Spleen (tissue), 11 donors: ENCODE measurements at regions not wholly inside any gene's neighbourhood (a gene's known extent, or its start where the extent isn't known, plus 50 kb on each side); places are given as distances from the start of the nearest gene placed in this dataset.

ENCODE experiments used
- DNase-seq: peaks from one replicate; pipeline ENCODE4 v3.0.0-alpha.2; 2020
- H3K27ac ChIP-seq, 8 donors: fragments of 200-600 bp; sonication (generic) in 7 of 8; 1 replicate in 4 of 8; 2 replicates in 4 of 8; pipeline versions ENCODE4 v1.5.0 to v1.8.0; 2016 to 2021; ENCODE audit warnings: inconsistent platforms in 4 of 8, mild to moderate bottlenecking in 4 of 8, moderate library complexity in 1 of 8
- H3K27me3 ChIP-seq, 7 donors: fragments of 200-600 bp; sonication (generic) in 6 of 7; replicated peaks in 1 of 7; 1 replicate in 4 of 7; 2 replicates in 3 of 7; pipeline versions ENCODE4 v1.5.0 to v1.8.0; 2016 to 2021; ENCODE audit warnings: inconsistent platforms in 3 of 7, mild to moderate bottlenecking in 1 of 7
- H3K36me3 ChIP-seq, 6 donors: fragments of 200-600 bp; sonication (generic) in 5 of 6; 1 replicate in 4 of 6; 2 replicates in 2 of 6; pipeline versions ENCODE4 v1.5.0 to v1.8.0; 2016 to 2021; ENCODE audit warnings: inconsistent platforms in 2 of 6
- H3K4me1 ChIP-seq, 6 donors: fragments of 200-600 bp; sonication (generic) in 5 of 6; 1 replicate in 3 of 6; 2 replicates in 3 of 6; pipeline versions ENCODE4 v1.5.0 to v1.8.0; 2016 to 2021; ENCODE audit warnings: inconsistent platforms in 3 of 6
- H3K4me3 ChIP-seq, 8 donors: fragments of 200-600 bp; sonication (generic) in 7 of 8; 1 replicate in 4 of 8; 2 replicates in 4 of 8; pipeline versions ENCODE4 v1.5.0 to v1.8.0; 2016 to 2021; ENCODE audit warnings: inconsistent platforms in 4 of 8, mild to moderate bottlenecking in 4 of 8, moderate library complexity in 2 of 8
- H3K9me3 ChIP-seq, 8 donors: fragments of 200-600 bp; sonication (generic) in 7 of 8; 1 replicate in 4 of 8; 2 replicates in 4 of 8; pipeline versions ENCODE4 v1.5.0 to v1.8.0; 2016 to 2021; ENCODE audit warnings: inconsistent platforms in 4 of 8
- CTCF ChIP-seq, 11 experiments: fragments of 200-600 bp in 7 of 11; fragments of 450-650 bp in 4 of 11; sonication (generic) in 4 of 11; IDR thresholded peaks in 8 of 11; conservative IDR thresholded peaks in 3 of 11; 1 replicate in 7 of 11; 2 replicates in 4 of 11; pipeline versions ENCODE4 v1.4.0 to v1.8.0; 2016 to 2021; ENCODE audit warnings: antibody characterized with exemption in 11 of 11, inconsistent platforms in 4 of 11, mild to moderate bottlenecking in 1 of 11
- POLR2A ChIP-seq, 3 donors: fragments of 450-650 bp; IDR thresholded peaks; one replicate each; pipeline ENCODE4 v1.5.1; 2017; ENCODE audit warnings: antibody characterized with exemption in 3 of 3, mild to moderate bottlenecking in 1 of 3
- POLR2AphosphoS5 ChIP-seq, 3 donors: sonication (generic); formaldehyde crosslinking; IDR thresholded peaks; one replicate each; pipeline ENCODE4 v1.5.1; 2017; ENCODE audit warnings: antibody characterized with exemption in 3 of 3
- WGBS, 5 donors: extraction: QIAGEN DNeasy Blood & Tissue Kit in 3 of 5; methylation state at CpG; one replicate each; pipeline versions ENCODE4 v1.1.5 to v1.1.7; 2013 to 2018; 5-methylcytosine and 5-hydroxymethylcytosine counted together
- intact Hi-C: fragments of 100-400 bp; cut with DNase I; formaldehyde crosslinking; loops from one replicate; pipeline ENCODE4 v1.15.0; 2023; ENCODE audit warnings: low total_unique reads
- donor health status: healthy with polysubstance abuse.
- donor health status: DM: no; HTN: no; CAD: no; lungs with moderate emphysema.
- donor health status: DM: no; HTN: no; CAD: no.
- donor health status: Bipolar disorder and iron deficiency.
- donor health status: healthy.
- donor health status: DM: no; HTN: no; CAD: no.
- donor health status: DM: yes; HTN: yes; CAD: no.

GRCh38 chr5:4252385-4252784 is 656.8 kb downstream of the IRX1 start:
- Histone ChIP-seq H3K27me3 (no peaks in the 10 kb centered on the region), H3K36me3 (no peaks in the 10 kb centered on the region), H3K9me3 (peaks cover 0 to 7% (median 0%) of the 10 kb centered on the region in 8 donors), H3K4me1 (no peaks in the 10 kb centered on the region), H3K27ac (no peak overlapping the region), H3K4me3 (no peak overlapping the region)
- intact Hi-C loops = no loop called here
- 79 to 89% (median 84%) methylated on average over 4 of the region's 4 CpGs for WGBS, 5 donors
- DNase-seq = no peak
- TF ChIP-seq CTCF (IDR thresholded peaks at IDR 0.05 in 8 of 11, conservative IDR thresholded peaks at IDR 0.05 in 3 of 11) (no peak), POLR2A (IDR thresholded peaks at IDR 0.05) (no peak), POLR2AphosphoS5 (IDR thresholded peaks at IDR 0.05) (no peak)

- intact Hi-C loops = no loop called here
- no peak for DNase-seq
- no peaks in the 10 kb centered on the region for H3K36me3 ChIP-seq
- H3K4me3 ChIP-seq = no peak overlapping the region
- H3K4me1 ChIP-seq = no peaks in the 10 kb centered on the region
- 92 to 97% (median 94%) methylated on average over 6 of the region's 6 CpGs for WGBS, 5 donors
- TF ChIP-seq POLR2AphosphoS5 (IDR thresholded peaks at IDR 0.05) (no peak), CTCF (IDR thresholded peaks at IDR 0.05 in 8 of 11, conservative IDR thresholded peaks at IDR 0.05 in 3 of 11) (no peak), POLR2A (IDR thresholded peaks at IDR 0.05) (no peak)
- H3K27ac ChIP-seq = no peak overlapping the region
- H3K27me3 ChIP-seq = no peaks in the 10 kb centered on the region
- peaks cover 0 to 7% (median 0%) of the 10 kb centered on the region in 8 donors for H3K9me3 ChIP-seq
Observed at GRCh38 chr5:4254736-4255135, 659.1 kb downstream of the IRX1 start.

GRCh38 chr5:4255441-4255840 is 659.8 kb downstream of the IRX1 start:
- WGBS, 5 donors = 72 to 90% (median 82%) methylated on average over 4 of the region's 4 CpGs
- no peak overlapping the region for H3K4me3 ChIP-seq
- TF ChIP-seq POLR2A (IDR thresholded peaks at IDR 0.05) = no peak
- TF ChIP-seq POLR2AphosphoS5 (IDR thresholded peaks at IDR 0.05) = no peak
- no peak for TF ChIP-seq CTCF (IDR thresholded peaks at IDR 0.05 in 8 of 11, conservative IDR thresholded peaks at IDR 0.05 in 3 of 11)
- DNase-seq = no peak
- H3K9me3 ChIP-seq = peaks cover 0 to 7% (median 0%) of the 10 kb centered on the region in 8 donors
- no peaks in the 10 kb centered on the region for H3K4me1 ChIP-seq
- H3K36me3 ChIP-seq = no peaks in the 10 kb centered on the region
- H3K27me3 ChIP-seq = no peaks in the 10 kb centered on the region
- no peak overlapping the region for H3K27ac ChIP-seq
- intact Hi-C loops = no loop called here

GRCh38 chr5:4258170-4258569 is 662.5 kb downstream of the IRX1 start:
- DNase-seq = no peak
- 82 to 93% (median 88%) methylated on average over 4 of the region's 4 CpGs for WGBS, 5 donors
- no peaks in the 10 kb centered on the region for H3K36me3 ChIP-seq
- intact Hi-C loops = no loop called here
- H3K9me3 ChIP-seq = peaks cover 0 to 12% (median 0%) of the 10 kb centered on the region in 8 donors
- H3K27ac ChIP-seq = no peak overlapping the region
- no peak overlapping the region for H3K4me3 ChIP-seq
- no peaks in the 10 kb centered on the region for H3K27me3 ChIP-seq
- no peaks in the 10 kb centered on the region for H3K4me1 ChIP-seq
- no peak for TF ChIP-seq CTCF (IDR thresholded peaks at IDR 0.05 in 8 of 11, conservative IDR thresholded peaks at IDR 0.05 in 3 of 11)
- no peak for TF ChIP-seq POLR2AphosphoS5 (IDR thresholded peaks at IDR 0.05)
- TF ChIP-seq POLR2A (IDR thresholded peaks at IDR 0.05) = no peak
